SK-N-SH (cell line): ENCODE measurements at regions not wholly inside any gene's neighbourhood (a gene's known extent, or its start where the extent isn't known, plus 50 kb on each side); places are given as distances from the start of the nearest gene placed in this dataset.

Source experiments
- CTCF ChIA-PET: fragments of 300-600, 350-600 bp; formaldehyde crosslinking; extraction: SDS; loops from one replicate; lab custom pipeline; 2021; lab: Yijun Ruan, JAX
- POLR2A ChIA-PET: fragments of 350-600 bp; sonication (Branson Sonifier 250); formaldehyde crosslinking; extraction: SDS; loops from one replicate; lab custom pipeline; 2020; ENCODE audit warnings: antibody characterized with exemption, inconsistent platforms; lab: Yijun Ruan, JAX
- DNase-seq: peaks from one replicate; pipeline ENCODE4 v3.0.0; 2012
- H2AFZ ChIP-seq: fragments of 200-600 bp; sonication (generic); 2 replicates; pipeline ENCODE4 v1.8.1; 2016; ENCODE audit warnings: antibody characterized with exemption, mild to moderate bottlenecking, low read depth
- H3F3A ChIP-seq: fragments of 200-600 bp; sonication (generic); replicated peaks from 2 replicates; pipeline ENCODE3; 2016; ENCODE audit warnings: antibody characterized with exemption, mild to moderate bottlenecking; ENCODE audit not compliant: insufficient read depth
- H3K27ac ChIP-seq, 2 experiments: fragments of 200-500 bp in 1 of 2; fragments of 200-600 bp in 1 of 2; sonication (Bioruptor generic) in 1 of 2; sonication (generic), shearing (Covaris generic) in 1 of 2; 2 replicates each; pipeline versions ENCODE4 v1.5.1 to v1.6.1; 2014 to 2016; ENCODE audit warnings: low read depth in 2 of 2, inconsistent platforms in 1 of 2, low read length in 1 of 2, mild to moderate bottlenecking in 1 of 2, mixed read lengths in 1 of 2
- H3K27me3 ChIP-seq: fragments of 200-600 bp; sonication (generic), shearing (Covaris generic); 2 replicates; pipeline ENCODE4 v1.6.1; 2016; ENCODE audit warnings: mixed run types; ENCODE audit not compliant: insufficient read depth
- H3K36me3 ChIP-seq, 2 experiments: fragments of 200-500 bp in 1 of 2; fragments of 200-600 bp in 1 of 2; sonication (Bioruptor generic) in 1 of 2; sonication (generic) in 1 of 2; replicated peaks in 1 of 2; 2 replicates each; pipeline versions ENCODE3 to v1.5.1; 2014 to 2016; ENCODE audit warnings: low read length in 1 of 2, mild to moderate bottlenecking in 1 of 2; ENCODE audit not compliant: insufficient read depth in 2 of 2, control insufficient read depth in 1 of 2
- H3K4me1 ChIP-seq, 2 experiments: fragments of 200-500 bp in 1 of 2; fragments of 200-600 bp in 1 of 2; sonication (Bioruptor generic) in 1 of 2; sonication (generic), shearing (Covaris generic) in 1 of 2; 2 replicates each; pipeline versions ENCODE4 v1.5.1 to v1.6.1; 2014 to 2016; ENCODE audit warnings: low read depth in 1 of 2, low read length in 1 of 2, mixed run types in 1 of 2; ENCODE audit not compliant: insufficient read depth in 2 of 2, control insufficient read depth in 1 of 2
- H3K4me2 ChIP-seq: fragments of 200-600 bp; sonication (generic), shearing (Covaris generic); 2 replicates; pipeline ENCODE4 v1.6.1; 2017; ENCODE audit warnings: mixed run types
- H3K4me3 ChIP-seq, 2 experiments: fragments of 200-500 bp in 1 of 2; fragments of 200-600 bp in 1 of 2; sonication (Bioruptor generic) in 1 of 2; sonication (generic), shearing (Covaris generic) in 1 of 2; 2 replicates each; pipeline versions ENCODE4 v1.5.1 to v1.8.1; 2014 to 2016; ENCODE audit warnings: low read depth in 2 of 2, inconsistent platforms in 1 of 2, low read length in 1 of 2, mild to moderate bottlenecking in 1 of 2, mixed read lengths in 1 of 2, moderate library complexity in 1 of 2
- H3K79me2 ChIP-seq: fragments of 200-600 bp; sonication (generic); 2 replicates; pipeline ENCODE4 v1.8.1; 2017; ENCODE audit warnings: mild to moderate bottlenecking; ENCODE audit not compliant: insufficient read depth
- H3K9ac ChIP-seq: fragments of 200-600 bp; sonication (generic); 2 replicates; pipeline ENCODE4 v1.6.1; 2017; ENCODE audit warnings: mixed run types
- H3K9me2 ChIP-seq: fragments of 200-600 bp; sonication (generic); 2 replicates; pipeline ENCODE4 v1.6.1; 2017; ENCODE audit warnings: mixed run types
- H3K9me3 ChIP-seq: fragments of 200-600 bp; sonication (generic); 2 replicates; pipeline ENCODE4 v1.6.1; 2017; ENCODE audit warnings: mixed run types, mild to moderate bottlenecking, moderate library complexity
- H4K20me1 ChIP-seq: fragments of 200-600 bp; sonication (generic); 2 replicates; pipeline ENCODE4 v1.6.1; 2017; ENCODE audit warnings: mild to moderate bottlenecking, mixed run types; ENCODE audit not compliant: insufficient read depth
- ELF1 ChIP-seq: IDR thresholded peaks from 2 replicates; pipeline ENCODE4 v1.4.0; 2012
- GABPA ChIP-seq: IDR thresholded peaks from 2 replicates; pipeline ENCODE4 v1.4.0; 2012; ENCODE audit warnings: low read depth, mild to moderate bottlenecking
- GATA2 ChIP-seq: sonication (generic); formaldehyde crosslinking; IDR thresholded peaks from 2 replicates; pipeline ENCODE4 v1.5.0; 2020; ENCODE audit warnings: mild to moderate bottlenecking, missing genetic modification reagents
- MXI1 ChIP-seq: IDR thresholded peaks from 2 replicates; pipeline ENCODE4 v1.6.1; 2012; ENCODE audit warnings: mild to moderate bottlenecking, low read depth, low read length, improper control_type of control experiment
- RAD21 ChIP-seq: IDR thresholded peaks from 2 replicates; pipeline ENCODE4 v1.6.1; 2012; ENCODE audit warnings: mild to moderate bottlenecking, low read length
- ZBTB33 ChIP-seq: IDR thresholded peaks from 2 replicates; pipeline ENCODE4 v1.4.0; 2012; ENCODE audit warnings: low read depth, borderline replicate concordance
- WGBS: methylation state at CpG from one replicate; pipeline ENCODE4 v1.1.6; 2017; ENCODE audit warnings: low lambda C conversion rate; 5-methylcytosine and 5-hydroxymethylcytosine counted together
- TF ChIP-seq, protein P1 (sequence below): IDR thresholded peaks from 2 replicates; pipeline ENCODE4 v1.4.0; 2012; ENCODE audit warnings: low read depth
- TF ChIP-seq, protein P2 (sequence below): fragments of 150-350 bp; IDR thresholded peaks from 2 replicates; pipeline ENCODE4 v1.6.1; 2016; ENCODE audit warnings: mild to moderate bottlenecking, low read depth, low read length
- TF ChIP-seq, protein P3 (sequence below): IDR thresholded peaks from 2 replicates; pipeline ENCODE4 v1.4.0; 2012; ENCODE audit warnings: low read depth, borderline replicate concordance

- H3K9ac ChIP-seq = no peak overlapping the region
- ChIA-PET POLR2A (no interaction called here), CTCF (no interaction called here)
Observed at GRCh38 chr1:88134983-88135921, 548.8 kb upstream of the PKN2 start.

GRCh38 chr1:88139633-88140032 is 544.4 kb upstream of the PKN2 start:
- Histone ChIP-seq H4K20me1 (no peaks in the 10 kb centered on the region), H3K9ac (no peak overlapping the region), H2AFZ (0 out of 2 replicates have a peak overlapping the region, but pooled peaks have one; percentile 44), H3K4me2 (no peak overlapping the region), H3K79me2 (no peaks in the 10 kb centered on the region), H3K9me2 (no peaks in the 10 kb centered on the region), H3F3A (no peaks in the 10 kb centered on the region), H3K27ac (no peak overlapping the region), H3K36me3 (no peaks in the 10 kb centered on the region), H3K27me3 (no peaks in the 10 kb centered on the region), H3K4me3 (no peak overlapping the region), H3K9me3 (no peaks in the 10 kb centered on the region), H3K4me1 (0 out of 4 replicates have a peak, but pooled peaks cover 0 to 9% of the 10 kb centered on the region in 2 experiments)
- no peak for TF ChIP-seq GABPA
- TF ChIP-seq RAD21 = no peak
- TF ChIP-seq ZBTB33 = no peak
- TF ChIP-seq GATA2 (CRISPR knock-in tag) = no peak
- POLR2A ChIA-PET = no interaction called here
- WGBS = 30% methylated on average over 4 of the region's 4 CpGs
- DNase-seq = no peak
- CTCF ChIA-PET = no interaction called here

More at GRCh38 chr1:88134983-88135921, 548.8 kb upstream of the PKN2 start:
- Histone ChIP-seq H4K20me1 (no peaks in the 10 kb centered on the region), H3K36me3 (no peaks in the 10 kb centered on the region), H3K4me2 (no peak overlapping the region), H2AFZ (no peak overlapping the region), H3K27me3 (no peaks in the 10 kb centered on the region), H3F3A (peaks cover 3% of the 10 kb centered on the region), H3K9me2 (no peaks in the 10 kb centered on the region), H3K79me2 (no peaks in the 10 kb centered on the region), H3K27ac (no peak overlapping the region), H3K9me3 (no peaks in the 10 kb centered on the region), H3K4me3 (no peak overlapping the region), H3K4me1 (no peaks in the 10 kb centered on the region)
- DNase-seq = no peak
- no peak for TF ChIP-seq MXI1
- TF ChIP-seq, protein P1, sequence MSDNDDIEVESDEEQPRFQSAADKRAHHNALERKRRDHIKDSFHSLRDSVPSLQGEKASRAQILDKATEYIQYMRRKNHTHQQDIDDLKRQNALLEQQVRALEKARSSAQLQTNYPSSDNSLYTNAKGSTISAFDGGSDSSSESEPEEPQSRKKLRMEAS = no peak
- TF ChIP-seq ELF1 = no peak
- TF ChIP-seq, protein P2, sequence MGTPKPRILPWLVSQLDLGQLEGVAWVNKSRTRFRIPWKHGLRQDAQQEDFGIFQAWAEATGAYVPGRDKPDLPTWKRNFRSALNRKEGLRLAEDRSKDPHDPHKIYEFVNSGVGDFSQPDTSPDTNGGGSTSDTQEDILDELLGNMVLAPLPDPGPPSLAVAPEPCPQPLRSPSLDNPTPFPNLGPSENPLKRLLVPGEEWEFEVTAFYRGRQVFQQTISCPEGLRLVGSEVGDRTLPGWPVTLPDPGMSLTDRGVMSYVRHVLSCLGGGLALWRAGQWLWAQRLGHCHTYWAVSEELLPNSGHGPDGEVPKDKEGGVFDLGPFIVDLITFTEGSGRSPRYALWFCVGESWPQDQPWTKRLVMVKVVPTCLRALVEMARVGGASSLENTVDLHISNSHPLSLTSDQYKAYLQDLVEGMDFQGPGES = no peak
- TF ChIP-seq, protein P3, sequence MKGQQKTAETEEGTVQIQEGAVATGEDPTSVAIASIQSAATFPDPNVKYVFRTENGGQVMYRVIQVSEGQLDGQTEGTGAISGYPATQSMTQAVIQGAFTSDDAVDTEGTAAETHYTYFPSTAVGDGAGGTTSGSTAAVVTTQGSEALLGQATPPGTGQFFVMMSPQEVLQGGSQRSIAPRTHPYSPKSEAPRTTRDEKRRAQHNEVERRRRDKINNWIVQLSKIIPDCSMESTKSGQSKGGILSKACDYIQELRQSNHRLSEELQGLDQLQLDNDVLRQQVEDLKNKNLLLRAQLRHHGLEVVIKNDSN = no peak
- WGBS = 53% methylated on average over 7 of the region's 7 CpGs
